OCI-LY3 (cell line): ENCODE measurements at regions not wholly inside any gene's neighbourhood (a gene's known extent, or its start where the extent isn't known, plus 50 kb on each side); places are given as distances from the start of the nearest gene placed in this dataset.

Experiments
- H2AFZ ChIP-seq: fragments of 200-600, 300-600 bp; shearing (Covaris generic); 2 replicates; pipeline ENCODE4 v1.6.0; 2014; ENCODE audit warnings: antibody characterized with exemption, low read depth, low read length
- H3K27ac ChIP-seq: fragments of 200-600, 300-600 bp; sonication (generic); 2 replicates; pipeline ENCODE4 v1.5.1; 2014; ENCODE audit warnings: mild to moderate bottlenecking, low read length, moderate library complexity, mixed read lengths
- H3K27me3 ChIP-seq: fragments of 200-600, 300-600 bp; sonication (generic); 2 replicates; pipeline ENCODE4 v1.6.1; 2014; ENCODE audit warnings: low read depth, low read length, mixed read lengths
- H3K36me3 ChIP-seq: fragments of 200-600, 300-600 bp; sonication (generic); replicated peaks from 2 replicates; pipeline ENCODE3; 2014; ENCODE audit warnings: low read depth, low read length, mixed read lengths
- H3K4me1 ChIP-seq: fragments of 300-600, 200-600 bp; sonication (generic); 2 replicates; pipeline ENCODE4 v1.6.1; 2014; ENCODE audit warnings: low read length, mixed read lengths
- H3K4me2 ChIP-seq: fragments of 200-600, 300-600 bp; sonication (generic); 2 replicates; pipeline ENCODE4 v1.6.1; 2014; ENCODE audit warnings: low read length, mixed read lengths
- H3K4me3 ChIP-seq: fragments of 300-600, 200-600 bp; sonication (generic); 2 replicates; pipeline ENCODE4 v1.5.1; 2014; ENCODE audit warnings: antibody characterized with exemption, mild to moderate bottlenecking, low read length, moderate library complexity
- H3K79me2 ChIP-seq: fragments of 300-600, 200-600 bp; shearing (Covaris generic); 2 replicates; pipeline ENCODE4 v1.6.1; 2014; ENCODE audit warnings: mild to moderate bottlenecking, low read length, mixed read lengths
- H3K9ac ChIP-seq: fragments of 300-600, 200-600 bp; shearing (Covaris generic); 2 replicates; pipeline ENCODE4 v1.6.0; 2014; ENCODE audit warnings: mild to moderate bottlenecking, low read length, moderate library complexity
- H3K9me3 ChIP-seq: fragments of 200-600, 300-600 bp; shearing (Covaris generic); 2 replicates; pipeline ENCODE4 v1.6.1; 2014; ENCODE audit warnings: low read length, mixed read lengths; ENCODE audit not compliant: insufficient read depth
- H4K20me1 ChIP-seq: fragments of 200-600, 300-600 bp; sonication (generic); 2 replicates; pipeline ENCODE4 v1.6.1; 2016; ENCODE audit warnings: low read length, mixed read lengths; ENCODE audit not compliant: insufficient read depth
- CTCF ChIP-seq: fragments of 200-600, 300-600 bp; sonication (generic); IDR thresholded peaks from 2 replicates; pipeline ENCODE4 v1.5.1; 2014; ENCODE audit warnings: antibody characterized with exemption, low read length, low read depth
- EZH2phosphoT487 ChIP-seq: fragments of 200-600 bp; shearing (Covaris generic); IDR thresholded peaks from 2 replicates; pipeline ENCODE4 v1.6.1; 2018; ENCODE audit warnings: antibody characterized with exemption, mixed run types, low read depth

- TF ChIP-seq EZH2phosphoT487 (no peak), CTCF (no peak)
- Histone ChIP-seq H3K9me3 (no peaks in the 10 kb centered on the region), H3K4me1 (no peaks in the 10 kb centered on the region), H3K4me3 (no peak overlapping the region), H3K36me3 (no peaks in the 10 kb centered on the region), H3K9ac (no peak overlapping the region), H4K20me1 (no peaks in the 10 kb centered on the region), H2AFZ (no peak overlapping the region), H3K4me2 (no peak overlapping the region), H3K27ac (no peak overlapping the region), H3K27me3 (no peaks in the 10 kb centered on the region), H3K79me2 (no peaks in the 10 kb centered on the region)
Measured at GRCh38 chr20:7108929-7109328, 341.4 kb downstream of the BMP2 start.

GRCh38 chr20:7113577-7114466, 346.3 kb downstream of the BMP2 start:
- Histone ChIP-seq H3K4me3 (no peak overlapping the region), H3K36me3 (no peaks in the 10 kb centered on the region), H3K4me1 (no peaks in the 10 kb centered on the region), H3K27me3 (no peaks in the 10 kb centered on the region), H3K9ac (no peak overlapping the region), H3K27ac (no peak overlapping the region), H3K4me2 (no peak overlapping the region), H3K79me2 (no peaks in the 10 kb centered on the region), H4K20me1 (no peaks in the 10 kb centered on the region), H2AFZ (no peak overlapping the region), H3K9me3 (no peaks in the 10 kb centered on the region)
- TF ChIP-seq CTCF (peak; percentile 54), EZH2phosphoT487 (no peak)

- Histone ChIP-seq H3K27me3 (no peaks in the 10 kb centered on the region), H3K4me3 (no peak overlapping the region), H3K4me1 (no peaks in the 10 kb centered on the region), H3K9ac (no peak overlapping the region), H3K9me3 (no peaks in the 10 kb centered on the region), H3K36me3 (no peaks in the 10 kb centered on the region), H3K4me2 (no peak overlapping the region), H3K27ac (no peak overlapping the region), H4K20me1 (no peaks in the 10 kb centered on the region), H3K79me2 (no peaks in the 10 kb centered on the region), H2AFZ (no peak overlapping the region)
- no peak for TF ChIP-seq EZH2phosphoT487
- TF ChIP-seq CTCF = no peak
Measured at GRCh38 chr20:7123457-7123856, 356.0 kb downstream of the BMP2 start.

GRCh38 chr20:7124120-7124519, 356.6 kb downstream of the BMP2 start:
- H3K4me2 ChIP-seq = no peak overlapping the region

More at GRCh38 chr20:7124120-7124519, 356.6 kb downstream of the BMP2 start:
- no peaks in the 10 kb centered on the region for H3K4me1 ChIP-seq
- TF ChIP-seq CTCF = no peak
- TF ChIP-seq EZH2phosphoT487 = no peak
- H3K79me2 ChIP-seq = no peaks in the 10 kb centered on the region
- H3K27me3 ChIP-seq = no peaks in the 10 kb centered on the region
- H2AFZ ChIP-seq = no peak overlapping the region
- no peak overlapping the region for H3K9ac ChIP-seq
- H3K36me3 ChIP-seq = no peaks in the 10 kb centered on the region
- H4K20me1 ChIP-seq = no peaks in the 10 kb centered on the region
- no peaks in the 10 kb centered on the region for H3K9me3 ChIP-seq
- no peak overlapping the region for H3K4me3 ChIP-seq
- H3K27ac ChIP-seq = no peak overlapping the region
